ENCODE measurements at regions not wholly inside any gene's neighbourhood (a gene's known extent, or its start where the extent isn't known, plus 50 kb on each side); places are given as distances from the start of the nearest gene placed in this dataset.

GRCh38 chr9:96122751-96123150 lies 179.2 kb downstream of the HSD17B3 start:
- TF ChIP-seq, protein P1, sequence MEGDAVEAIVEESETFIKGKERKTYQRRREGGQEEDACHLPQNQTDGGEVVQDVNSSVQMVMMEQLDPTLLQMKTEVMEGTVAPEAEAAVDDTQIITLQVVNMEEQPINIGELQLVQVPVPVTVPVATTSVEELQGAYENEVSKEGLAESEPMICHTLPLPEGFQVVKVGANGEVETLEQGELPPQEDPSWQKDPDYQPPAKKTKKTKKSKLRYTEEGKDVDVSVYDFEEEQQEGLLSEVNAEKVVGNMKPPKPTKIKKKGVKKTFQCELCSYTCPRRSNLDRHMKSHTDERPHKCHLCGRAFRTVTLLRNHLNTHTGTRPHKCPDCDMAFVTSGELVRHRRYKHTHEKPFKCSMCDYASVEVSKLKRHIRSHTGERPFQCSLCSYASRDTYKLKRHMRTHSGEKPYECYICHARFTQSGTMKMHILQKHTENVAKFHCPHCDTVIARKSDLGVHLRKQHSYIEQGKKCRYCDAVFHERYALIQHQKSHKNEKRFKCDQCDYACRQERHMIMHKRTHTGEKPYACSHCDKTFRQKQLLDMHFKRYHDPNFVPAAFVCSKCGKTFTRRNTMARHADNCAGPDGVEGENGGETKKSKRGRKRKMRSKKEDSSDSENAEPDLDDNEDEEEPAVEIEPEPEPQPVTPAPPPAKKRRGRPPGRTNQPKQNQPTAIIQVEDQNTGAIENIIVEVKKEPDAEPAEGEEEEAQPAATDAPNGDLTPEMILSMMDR (IDR thresholded peaks at IDR 0.05): no peak
- TF ChIP-seq EP300 (IDR thresholded peaks at IDR 0.05) (no peak), POLR2A (IDR thresholded peaks at IDR 0.05) (no peak)

All from stomach (tissue), 4 donors.